AG10803 (cell line): ENCODE measurements at regions not wholly inside any gene's neighbourhood (a gene's known extent, or its start where the extent isn't known, plus 50 kb on each side); places are given as distances from the start of the nearest gene placed in this dataset.

ENCODE experiments used
- DNase-seq: peaks from one replicate; pipeline ENCODE4 v3.0.0; 2010; ENCODE audit warnings: low read depth
- H3K4me3 ChIP-seq: 2 replicates; pipeline ENCODE4 v1.5.1; 2011; ENCODE audit warnings: mild to moderate bottlenecking, low read length, control low read depth
- CTCF ChIP-seq: conservative IDR thresholded peaks from 2 replicates; pipeline ENCODE4 v1.5.1; 2011; ENCODE audit warnings: mild to moderate bottlenecking, low read length, control low read depth, inconsistent platforms

GRCh38 chr9:80878556-80878955 lies 810.8 kb downstream of the TLE1 start:
- TF ChIP-seq CTCF = no peak

GRCh38 chr9:80875947-80876346 lies 813.4 kb downstream of the TLE1 start:
- H3K4me3 ChIP-seq = no peak overlapping the region
- DNase-seq = no peak
- no peak for TF ChIP-seq CTCF

More at GRCh38 chr9:80878556-80878955, 810.8 kb downstream of the TLE1 start:
- DNase-seq = no peak
- no peak overlapping the region for H3K4me3 ChIP-seq

- peak; percentile 62 for DNase-seq
- TF ChIP-seq CTCF = no peak
- no peak overlapping the region for H3K4me3 ChIP-seq
These were observed 815.1 kb downstream of the TLE1 start for GRCh38 chr9:80874276-80874675.

- no peak for TF ChIP-seq CTCF
- peak; percentile 42 for DNase-seq
- H3K4me3 ChIP-seq = no peak overlapping the region
These were observed 815.5 kb downstream of the TLE1 start for GRCh38 chr9:80873861-80874260.

GRCh38 chr9:80871596-80871995 lies 817.8 kb downstream of the TLE1 start:
- no peak overlapping the region for H3K4me3 ChIP-seq
- no peak for TF ChIP-seq CTCF
- no peak for DNase-seq

- no peak for TF ChIP-seq CTCF
- H3K4me3 ChIP-seq = no peak overlapping the region
- DNase-seq = no peak
These were observed 821.6 kb downstream of the TLE1 start for GRCh38 chr9:80867731-80868130.

- H3K4me3 ChIP-seq = no peak overlapping the region
- no peak for TF ChIP-seq CTCF
- DNase-seq = no peak
These were observed 822.6 kb downstream of the TLE1 start for GRCh38 chr9:80866576-80867227.
